ENCODE measurements at regions not wholly inside any gene's neighbourhood (a gene's known extent, or its start where the extent isn't known, plus 50 kb on each side); places are given as distances from the start of the nearest gene placed in this dataset.

GRCh38 chr21:31396399-31396798 lies 52.3 kb upstream of the TIAM1 start:
- TF ChIP-seq CREB1 (IDR thresholded peaks at IDR 0.05) (no peak), RFX5 (IDR thresholded peaks at IDR 0.05; ENCODE audit: borderline replicate concordance, low read depth, low read length) (no peak), CTCF (IDR thresholded peaks at IDR 0.05; ENCODE audit: control extremely low read depth in 1 of 3, insufficient read depth in 1 of 3, low read depth in 1 of 3, low read length in 3 of 3) (no peak)
